Sciatic nerve (tissue), 2 donors: ENCODE measurements at regions not wholly inside any gene's neighbourhood (a gene's known extent, or its start where the extent isn't known, plus 50 kb on each side); places are given as distances from the start of the nearest gene placed in this dataset.
"Not testable (repeated sequence)": the region's sequence is repeated elsewhere in the genome, so short reads cannot be mapped to it uniquely, and the experiment has no call there.

ENCODE experiments used
- ATAC-seq: fragments of 200-7000 bp; cut with Tn5 transposase; one replicate; pipeline ENCODE4 v1.9.1; 2020; ENCODE audit warnings: mild to moderate bottlenecking, moderate library complexity
- DNase-seq: peaks from one replicate; pipeline ENCODE4 v3.0.0-alpha.2; 2020; ENCODE audit warnings: low spot score
- intact Hi-C: fragments of 100-400 bp; cut with DNase I; formaldehyde crosslinking; loops from one replicate; pipeline ENCODE4 v1.14.2; 2022
- donor health status: DM: no; HTN: no; CAD: no.
- donor health status: DM: no; HTN: no; CAD: no.

DNA sequence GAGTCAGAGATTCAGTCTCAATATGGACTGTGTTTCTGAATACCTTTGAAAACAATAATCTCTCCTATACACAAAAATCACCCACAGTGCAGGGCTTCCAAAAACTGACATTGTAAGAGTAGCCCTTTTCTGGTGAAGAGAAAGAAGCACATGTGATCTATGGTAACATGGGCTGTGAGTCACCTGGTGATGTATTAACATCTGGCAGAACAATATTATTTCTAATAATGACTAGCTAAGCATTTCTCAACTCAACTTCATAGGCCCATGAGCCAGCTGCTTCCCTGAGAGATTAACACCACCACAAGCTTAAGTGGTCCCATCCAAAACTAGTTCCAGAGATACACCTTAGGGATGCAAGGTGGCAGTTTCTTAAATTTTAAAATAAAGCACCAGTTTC lies 331.0 kb upstream of the NRP1 start:
- ATAC-seq: no peak
- no peak for DNase-seq
- intact Hi-C loops: no loop called here

DNA sequence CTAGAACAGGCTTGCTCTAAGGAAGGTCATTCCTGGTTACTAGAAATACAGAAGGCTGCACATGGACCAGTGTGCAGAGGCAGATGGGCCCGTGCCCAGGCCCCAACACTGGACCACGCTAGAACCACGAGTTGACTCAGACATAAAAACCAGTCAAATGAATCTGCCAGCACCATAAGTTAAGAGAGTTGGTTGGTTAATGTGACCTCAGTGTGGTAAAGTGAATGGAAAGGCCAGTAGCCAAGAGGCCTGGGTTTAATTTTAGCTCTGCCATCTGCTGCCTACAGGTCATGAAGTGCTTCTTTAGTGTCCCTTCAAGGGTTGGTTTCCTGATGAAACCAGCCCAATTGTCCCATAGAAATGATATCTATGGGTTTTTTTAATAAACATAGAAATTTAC lies 329.6 kb upstream of the NRP1 start:
- intact Hi-C loops: no loop called here
- ATAC-seq (no peak), DNase-seq (no peak)

DNA sequence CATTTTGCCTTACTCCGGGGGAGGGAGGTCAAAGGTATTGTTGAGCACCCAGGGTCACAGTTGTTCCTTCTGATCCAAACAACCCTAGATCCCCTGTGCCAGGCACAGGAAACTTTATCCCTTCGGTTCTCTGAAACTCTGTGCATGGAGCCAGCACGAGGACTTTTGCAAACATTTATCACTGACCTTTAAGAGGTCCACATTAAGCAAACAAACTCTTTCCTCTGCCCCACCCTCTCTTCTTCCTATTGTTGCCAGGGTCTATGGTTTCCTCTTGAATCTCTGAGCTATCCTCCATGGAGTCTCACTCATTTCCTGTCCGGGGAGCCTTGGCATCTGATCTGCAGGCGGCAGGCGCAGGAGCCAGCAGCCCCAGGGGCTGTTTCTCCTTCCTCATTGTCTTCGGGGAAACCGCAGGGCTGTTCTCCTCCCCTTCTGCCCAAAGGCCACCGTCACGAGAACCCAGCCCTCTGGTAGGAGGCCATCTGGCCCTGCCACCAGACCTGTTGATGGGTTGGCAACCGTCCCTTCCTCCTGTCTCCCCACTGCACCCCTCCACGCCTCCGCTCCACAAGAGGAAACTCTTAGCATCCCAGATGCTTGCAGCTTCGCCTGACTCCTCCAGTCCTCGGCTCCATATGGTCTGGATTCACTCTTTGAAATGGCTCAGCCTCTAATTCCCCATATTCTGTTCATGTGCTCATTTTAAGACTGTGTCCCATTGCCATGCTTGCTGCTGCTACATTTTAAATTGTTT lies 327.3 kb upstream of the NRP1 start:
- intact Hi-C loops: no loop called here
- peak; percentile 92 for ATAC-seq
- peak; percentile 83 for DNase-seq

DNA sequence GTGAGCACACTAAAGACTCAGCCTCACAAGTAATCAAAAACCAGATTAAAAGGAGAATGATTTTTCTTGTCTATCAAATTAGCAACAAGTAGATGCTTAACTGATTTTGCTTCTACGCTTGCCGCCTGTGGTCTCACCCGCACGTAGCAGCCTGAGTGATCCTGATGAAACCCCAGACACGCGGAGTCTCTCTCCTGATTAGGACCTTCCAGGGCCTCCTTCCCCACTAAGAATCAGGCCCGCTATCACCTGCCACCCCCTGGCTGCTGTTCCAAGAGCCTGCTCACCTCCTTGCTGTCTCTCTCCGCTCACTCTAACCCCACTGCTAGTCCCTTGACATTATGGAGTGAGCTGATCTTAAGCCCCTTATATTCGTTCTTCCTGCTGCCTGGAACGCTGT lies 325.9 kb upstream of the NRP1 start:
- ATAC-seq (no peak), DNase-seq (no peak)
- intact Hi-C loops: no loop called here

DNA sequence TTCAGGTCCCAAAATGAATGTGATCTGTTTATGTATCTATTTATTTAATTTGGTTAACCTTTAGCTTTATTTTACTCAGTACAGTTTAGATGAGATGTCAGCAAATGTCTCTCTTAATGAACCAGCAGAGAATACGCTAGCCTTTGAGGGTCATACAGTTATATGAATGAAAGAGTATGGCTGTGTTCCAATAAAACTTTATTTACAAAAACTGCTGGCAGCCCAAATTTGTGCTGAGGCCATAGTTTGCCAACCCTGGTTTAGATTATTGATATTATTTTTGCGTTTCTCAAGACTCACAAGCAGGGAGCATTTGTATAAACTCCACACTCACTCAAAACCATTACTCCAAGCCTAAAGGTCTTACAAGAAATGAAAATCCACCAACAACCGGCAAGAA lies 323.4 kb upstream of the NRP1 start:
- ATAC-seq (no peak), DNase-seq (no peak)
- intact Hi-C loops: no loop called here

DNA sequence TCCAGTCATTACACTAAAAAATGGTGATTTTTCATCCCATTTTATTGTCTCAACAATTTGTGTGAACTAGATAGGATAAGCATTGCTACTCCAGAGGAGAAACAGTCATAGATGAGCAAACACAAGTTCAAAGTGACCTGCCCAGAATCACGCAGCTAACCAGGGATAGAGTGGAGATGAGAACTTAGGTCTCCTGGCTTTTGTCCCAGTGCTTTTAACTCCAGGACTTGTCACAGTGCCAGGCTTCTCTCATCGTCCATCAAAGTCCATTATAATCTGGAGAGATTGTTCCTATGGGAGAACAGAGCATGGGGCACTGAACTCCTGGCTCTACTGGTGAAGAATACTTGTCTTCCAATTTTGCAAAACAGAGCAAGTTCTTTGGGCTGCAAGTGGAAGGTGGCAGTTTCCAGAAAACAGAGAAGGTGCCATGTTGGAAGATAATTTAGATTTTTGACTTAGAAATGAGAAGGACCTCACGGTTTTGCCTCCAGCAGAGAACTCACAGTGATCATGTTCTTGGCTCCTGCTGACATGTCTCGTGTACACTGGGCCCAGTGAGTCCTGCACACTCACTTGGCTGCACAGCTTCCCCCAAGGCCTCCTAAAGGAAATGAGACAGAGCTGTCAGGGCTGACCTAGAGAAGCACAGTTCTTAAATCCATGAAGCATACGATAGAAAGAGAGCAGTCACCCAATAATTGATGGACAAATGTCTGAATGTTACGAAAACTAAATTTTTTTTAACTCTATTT lies 322.9 kb upstream of the NRP1 start:
- DNase-seq (no peak), ATAC-seq (no peak)
- intact Hi-C loops: no loop called here

DNA sequence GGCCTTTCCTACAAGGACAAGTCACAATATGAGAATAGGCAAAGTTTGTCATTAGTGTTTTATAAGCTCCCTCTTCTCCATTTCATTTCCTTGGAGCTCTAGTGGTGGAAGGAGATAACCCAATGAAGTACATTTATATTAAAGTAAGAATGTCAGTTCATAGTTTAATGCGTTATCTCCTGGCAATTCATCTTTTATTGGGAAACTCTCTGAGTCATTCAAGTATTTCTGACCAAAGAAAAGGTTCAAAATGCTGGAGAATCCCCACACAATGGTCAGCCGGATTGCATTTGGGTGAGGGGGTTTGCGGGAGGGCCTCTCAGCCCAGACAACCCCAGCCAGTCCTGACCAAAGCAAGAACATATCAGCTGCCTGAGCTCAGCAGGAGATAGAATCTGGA lies 321.5 kb upstream of the NRP1 start:
- no peak for DNase-seq
- no peak for ATAC-seq
- intact Hi-C loops: no loop called here

DNA sequence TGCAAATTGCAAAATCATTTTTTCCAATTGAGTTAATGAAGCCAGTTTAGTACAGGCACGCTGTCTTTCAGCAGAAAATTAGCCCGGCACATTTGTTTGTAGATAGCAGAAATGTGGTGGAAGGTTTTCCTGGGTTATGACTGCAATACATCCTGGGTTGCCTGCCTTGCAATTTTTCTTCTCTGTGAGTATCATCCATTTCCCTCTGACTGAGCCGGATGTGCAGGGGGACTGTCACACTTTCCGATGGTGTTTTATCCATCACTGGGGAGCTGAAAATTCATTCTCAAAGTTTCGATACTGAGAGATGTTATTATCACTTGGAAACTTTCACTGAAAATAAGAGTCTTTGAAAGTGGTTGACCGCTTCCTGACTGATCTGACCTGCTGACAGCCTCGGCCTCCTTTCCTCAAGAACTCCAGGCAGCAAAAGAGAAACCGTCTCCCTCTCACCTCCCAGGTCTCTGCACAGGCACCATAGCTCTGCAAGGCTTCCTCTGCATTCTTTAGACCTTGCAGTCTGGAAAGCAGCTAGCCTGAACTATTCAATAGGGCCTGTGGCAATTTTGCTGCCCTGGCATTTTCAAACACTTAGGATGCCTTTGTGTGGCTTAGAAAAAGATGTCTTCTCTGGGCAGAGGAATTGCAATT lies 320.8 kb upstream of the NRP1 start:
- DNase-seq (no peak), ATAC-seq (no peak)
- intact Hi-C loops: no loop called here

DNA sequence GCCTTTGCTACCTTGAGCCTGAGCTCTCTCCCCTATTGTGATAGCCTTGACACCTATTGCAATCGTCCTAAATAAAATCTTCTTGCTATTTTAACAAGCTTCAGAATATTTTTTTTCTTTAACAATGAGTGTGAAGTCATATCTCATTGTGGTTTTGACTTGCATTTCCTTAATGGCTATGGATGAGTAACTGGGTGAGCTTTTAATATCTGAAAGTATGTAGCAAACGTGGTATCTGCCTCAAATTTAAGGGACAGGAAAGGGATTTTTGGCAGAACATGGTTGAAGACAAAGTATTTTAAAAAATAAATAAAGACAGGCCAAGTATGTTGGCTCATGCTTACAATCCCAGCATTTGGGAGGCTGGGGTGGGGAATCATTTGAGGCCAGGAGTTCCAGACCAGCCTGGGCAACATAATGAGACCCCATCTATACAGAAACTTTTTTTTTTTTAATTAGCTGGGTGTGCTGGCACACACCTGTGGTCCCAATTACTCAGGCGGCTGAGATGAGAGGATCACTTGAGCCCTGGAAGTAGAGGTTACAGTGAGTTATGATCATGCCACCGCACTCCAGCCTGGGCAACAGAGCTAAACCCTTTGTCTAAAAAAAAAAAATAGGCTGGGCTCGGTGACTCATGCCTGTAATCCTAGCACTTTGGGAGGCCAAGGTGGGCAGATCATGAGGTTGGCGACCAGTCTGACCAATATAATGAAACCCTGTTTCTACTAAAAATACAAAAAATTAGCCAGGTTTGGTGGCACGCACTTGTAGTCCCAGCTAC lies 319.3 kb upstream of the NRP1 start:
- no peak for DNase-seq
- intact Hi-C loops: no loop called here
- ATAC-seq: no peak

DNA sequence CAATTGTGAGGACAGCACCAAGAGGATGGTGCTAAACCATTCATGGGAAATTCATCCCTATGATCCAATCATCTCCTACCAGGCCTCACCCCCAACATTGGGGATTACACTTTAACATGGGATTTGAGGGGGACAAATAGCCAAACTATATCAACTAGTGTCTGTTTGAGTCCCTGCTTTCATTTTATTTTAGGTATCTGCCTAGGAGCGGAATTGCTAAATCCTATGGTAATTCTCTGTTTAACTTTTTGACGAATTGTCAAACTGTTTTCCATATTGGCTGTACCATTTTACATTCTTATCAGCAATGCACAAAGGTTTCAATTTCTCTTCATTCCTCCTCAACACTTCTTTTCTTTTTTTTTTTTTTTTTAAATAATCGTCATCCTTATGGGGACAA lies 318.4 kb upstream of the NRP1 start:
- DNase-seq: no peak
- intact Hi-C loops: no loop called here
- no peak for ATAC-seq

DNA sequence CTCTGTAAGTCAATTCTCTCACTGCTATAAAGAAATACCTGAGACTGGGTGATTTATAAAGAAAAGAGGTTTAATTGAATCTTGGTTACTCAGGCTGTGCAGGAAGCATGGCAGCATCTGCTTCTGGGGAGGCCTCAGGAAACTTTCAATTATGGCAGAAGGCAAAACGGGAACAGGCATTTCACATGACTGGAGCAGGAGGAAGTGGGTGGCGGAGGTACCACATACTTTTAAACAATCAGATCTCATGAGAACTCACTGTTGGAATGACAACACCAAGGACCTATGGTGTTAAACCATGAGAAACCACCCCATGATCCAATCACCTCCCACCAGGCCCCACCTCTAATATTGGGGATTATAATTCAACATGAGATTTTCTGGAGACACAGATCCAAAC lies 315.7 kb upstream of the NRP1 start:
- intact Hi-C loops, DNase-seq, ATAC-seq: not testable (repeated sequence)

DNA sequence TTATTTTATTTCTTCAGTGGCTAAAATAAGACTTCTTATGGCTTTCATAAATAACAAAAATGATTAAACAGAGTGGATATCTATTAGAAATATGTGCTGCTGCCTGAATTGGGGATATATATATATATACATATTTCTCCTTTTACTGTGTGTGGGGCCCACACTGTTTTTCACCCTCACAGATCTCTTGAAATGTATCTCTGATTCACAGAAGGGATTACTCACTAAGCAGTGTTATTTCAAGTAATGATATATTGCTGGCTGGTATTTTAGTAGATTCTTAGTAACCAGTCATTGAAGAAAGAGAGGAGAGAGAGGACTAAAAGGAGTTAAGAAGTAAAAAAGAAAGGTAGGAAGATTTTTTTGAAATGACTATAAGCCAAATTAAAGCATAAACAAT lies 308.6 kb upstream of the NRP1 start:
- ATAC-seq (no peak), DNase-seq (no peak)
- intact Hi-C loops: no loop called here

DNA sequence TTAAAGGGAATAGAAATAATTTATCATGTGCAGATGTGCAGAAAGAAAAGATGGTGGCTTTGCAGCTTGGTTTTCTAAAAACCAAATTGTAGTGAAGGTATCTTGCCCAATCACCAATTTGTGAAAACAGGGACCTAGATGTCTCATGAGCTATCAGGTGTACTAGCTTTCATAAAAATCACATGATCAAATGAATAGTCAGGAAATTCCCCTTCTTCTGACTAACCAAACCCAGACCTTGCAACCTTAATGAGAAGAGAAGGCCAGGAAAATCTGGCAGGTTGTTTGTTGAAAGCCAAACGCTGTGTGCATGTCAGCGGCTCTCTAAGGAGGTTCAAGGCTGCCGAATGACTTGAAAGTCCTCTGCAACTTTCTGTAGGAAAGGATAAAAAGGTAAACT lies 304.4 kb upstream of the NRP1 start:
- intact Hi-C loops: no loop called here
- ATAC-seq (no peak), DNase-seq (no peak)

DNA sequence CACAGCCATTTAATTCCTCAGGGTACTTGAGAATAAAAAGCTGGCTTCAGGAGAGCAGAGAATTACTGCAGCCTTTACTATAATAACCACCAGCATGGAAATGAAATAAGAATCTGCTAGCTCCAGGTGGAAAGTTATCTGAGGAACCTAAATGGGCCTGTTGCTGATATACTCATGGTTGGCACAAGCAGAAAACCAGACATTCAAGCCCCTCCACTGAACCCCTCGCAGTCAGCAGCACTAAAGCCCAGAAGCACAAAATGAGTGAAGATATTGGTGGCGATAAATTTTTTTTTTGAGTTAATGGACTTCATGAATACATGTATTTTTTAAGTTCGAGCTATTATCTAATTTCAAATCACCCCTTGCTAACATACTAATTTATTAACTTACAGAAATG lies 303.9 kb upstream of the NRP1 start:
- intact Hi-C loops: no loop called here
- ATAC-seq (no peak), DNase-seq (no peak)

DNA sequence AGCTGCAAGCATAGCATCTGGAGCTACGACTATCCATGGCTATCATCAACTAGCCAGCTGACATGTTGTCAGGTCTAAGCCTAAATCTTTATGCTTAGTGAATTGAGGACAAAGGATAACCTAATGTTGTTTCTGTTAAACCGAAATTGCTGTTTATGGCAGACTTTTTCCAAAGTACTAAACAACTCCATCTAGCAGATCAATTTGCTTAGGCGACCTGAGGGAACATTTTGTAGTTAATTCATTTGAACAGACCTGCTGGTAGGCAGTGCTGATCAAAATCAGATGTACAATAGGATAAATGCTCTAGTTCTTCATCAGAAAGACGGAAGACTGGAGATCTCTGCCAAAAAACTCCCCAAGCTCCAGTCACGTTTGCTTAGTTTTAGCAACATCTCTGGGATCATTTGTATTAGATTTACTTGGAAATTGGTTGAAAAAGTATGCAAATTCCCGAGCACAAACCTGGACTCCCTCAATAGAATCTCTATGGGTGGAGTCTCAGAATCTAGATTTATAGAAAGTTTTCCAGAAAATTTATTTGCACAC lies 301.6 kb upstream of the NRP1 start:
- DNase-seq (no peak), ATAC-seq (no peak)
- intact Hi-C loops: no loop called here

DNA sequence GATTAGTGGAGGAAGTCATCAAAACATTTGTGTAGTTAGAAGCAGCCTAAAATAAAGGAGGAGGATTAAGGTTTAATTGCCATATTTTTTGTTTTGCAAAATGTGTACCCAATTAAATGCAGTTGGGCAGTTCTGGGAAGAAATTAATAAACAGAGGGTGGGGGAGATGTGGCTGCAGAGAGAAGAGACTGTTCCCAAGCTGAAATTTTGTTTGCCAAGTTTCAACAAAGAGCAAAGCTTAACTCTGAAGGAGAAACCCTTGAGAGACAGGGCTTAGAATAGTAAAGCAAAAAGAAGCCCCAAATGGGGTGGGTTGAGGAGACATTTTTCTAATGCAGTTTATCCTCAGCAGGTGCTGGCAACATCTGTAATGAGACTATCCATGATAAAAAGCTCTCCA lies 298.0 kb upstream of the NRP1 start:
- DNase-seq (no peak), ATAC-seq (no peak)
- intact Hi-C loops: no loop called here

DNA sequence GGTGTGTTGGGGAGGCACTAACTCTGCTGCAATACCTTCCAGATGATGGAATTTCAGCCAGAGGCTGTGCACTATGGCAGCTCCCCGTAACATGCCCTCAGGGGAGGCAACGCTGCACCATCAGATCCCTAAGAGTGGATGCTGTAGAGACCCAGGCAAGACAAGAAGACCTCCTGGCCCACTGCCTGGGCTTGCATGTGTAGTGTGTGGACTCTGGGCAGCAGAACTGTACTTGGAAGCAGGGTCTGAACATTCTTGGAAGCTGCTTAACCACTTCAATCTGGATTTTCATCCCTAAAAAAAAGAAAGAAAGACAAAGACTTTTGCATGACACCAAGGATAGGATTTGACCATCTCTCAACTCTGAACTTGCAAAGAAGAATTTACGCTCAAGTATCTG lies 297.5 kb upstream of the NRP1 start:
- peak; percentile 49 for ATAC-seq
- no peak for DNase-seq
- intact Hi-C loops: no loop called here

DNA sequence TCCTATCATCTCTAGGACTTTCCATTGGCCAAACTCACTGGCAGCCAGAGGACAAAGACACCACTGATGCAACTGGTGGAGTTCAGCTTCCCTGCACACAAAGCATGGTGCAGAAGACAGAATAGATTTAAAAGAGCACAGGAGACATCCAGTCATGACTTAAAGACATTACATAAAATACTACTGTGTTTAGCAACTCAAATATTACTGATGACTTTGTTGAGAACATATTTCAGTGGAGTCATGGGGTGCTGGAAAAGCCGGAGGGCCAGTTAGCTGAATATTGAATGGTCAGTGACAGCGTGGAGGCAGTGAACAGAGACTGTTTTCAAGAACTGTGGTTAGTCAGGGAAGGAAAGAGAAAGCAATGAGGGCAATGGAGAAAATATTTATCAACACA lies 296.3 kb upstream of the NRP1 start:
- no peak for ATAC-seq
- DNase-seq: no peak
- intact Hi-C loops: no loop called here

DNA sequence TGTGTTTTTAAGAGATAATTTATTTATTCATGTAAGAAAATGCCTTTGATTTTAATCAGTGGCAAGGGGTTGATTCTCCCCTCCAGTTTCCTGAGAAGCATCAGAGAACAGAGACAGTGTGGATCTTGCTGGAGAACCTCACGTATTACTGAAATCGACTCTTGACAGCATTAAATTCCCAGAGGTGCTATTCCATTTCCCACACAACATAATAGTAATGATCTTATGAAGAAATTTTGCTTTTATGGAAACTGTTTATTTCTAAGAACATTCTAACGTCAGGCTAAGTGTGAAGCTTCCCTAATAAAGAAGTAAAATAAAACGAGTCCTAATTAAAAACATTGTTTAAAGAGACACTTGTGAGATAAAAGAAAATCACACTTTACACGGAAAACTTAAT lies 293.1 kb upstream of the NRP1 start:
- intact Hi-C loops: no loop called here
- ATAC-seq: no peak

More for the DNA sequence above, 293.1 kb upstream of the NRP1 start:
- DNase-seq: no peak
